HEK293 (cell line): ENCODE measurements at regions not wholly inside any gene's neighbourhood (a gene's known extent, or its start where the extent isn't known, plus 50 kb on each side); places are given as distances from the start of the nearest gene placed in this dataset.

Experiments
- CTCF ChIA-PET: fragments of 350-600 bp; formaldehyde crosslinking; extraction: SDS; loops from one replicate; lab custom pipeline; 2021; ENCODE audit warnings: antibody characterized with exemption; lab: Yijun Ruan, JAX
- POLR2A ChIA-PET: fragments of 300-600 bp; formaldehyde crosslinking; extraction: SDS; loops from one replicate; lab custom pipeline; 2020; ENCODE audit warnings: antibody characterized with exemption, inconsistent platforms; lab: Yijun Ruan, JAX
- H3K27ac ChIP-seq: fragments of 200-500 bp; sonication (Bioruptor generic); 2 replicates; pipeline ENCODE4 v1.5.1; 2014; ENCODE audit warnings: low read depth, low read length, control low read depth, inconsistent platforms; ENCODE audit errors: extremely low read depth
- H3K36me3 ChIP-seq, 2 experiments: fragments of 200-500 bp in 1 of 2; sonication (Bioruptor generic) in 1 of 2; 1 replicate in 1 of 2; 2 replicates in 1 of 2; pipeline ENCODE4 v1.5.1; 2014 to 2017; ENCODE audit warnings: inconsistent platforms in 2 of 2, low read length in 2 of 2; ENCODE audit not compliant: control insufficient read depth in 2 of 2, insufficient read depth in 1 of 2
- H3K4me1 ChIP-seq: fragments of 200-500 bp; sonication (Bioruptor generic); 2 replicates; pipeline ENCODE4 v1.5.1; 2014; ENCODE audit warnings: mild to moderate bottlenecking, low read length, inconsistent platforms; ENCODE audit not compliant: control insufficient read depth, insufficient read depth
- H3K4me3 ChIP-seq: 2 replicates; pipeline ENCODE4 v1.5.1; 2011; ENCODE audit warnings: low read depth, mild to moderate bottlenecking, control low read depth, low read length, moderate library complexity
- H3K9me3 ChIP-seq: fragments of 200-500 bp; sonication (Bioruptor generic); 2 replicates; pipeline ENCODE4 v1.5.1; 2014; ENCODE audit warnings: low read depth, low read length, inconsistent platforms; ENCODE audit not compliant: control insufficient read depth, insufficient read depth
- BCL11A ChIP-seq: fragments of 450-650 bp; formaldehyde crosslinking; IDR thresholded peaks from 2 replicates; pipeline ENCODE4 v1.5.1; 2016; ENCODE audit warnings: low read depth, missing biosample characterization, missing genetic modification characterization
- BCL11B ChIP-seq: fragments of 450-650 bp; formaldehyde crosslinking; IDR thresholded peaks from 2 replicates; pipeline ENCODE4 v1.5.1; 2016; ENCODE audit warnings: low read depth, missing biosample characterization, missing genetic modification characterization
- FEZF1 ChIP-seq: fragments of 450-650 bp; formaldehyde crosslinking; IDR thresholded peaks from 2 replicates; pipeline ENCODE4 v1.5.1; 2016; ENCODE audit warnings: missing biosample characterization, missing genetic modification characterization
- GLI2 ChIP-seq: fragments of 450-650 bp; formaldehyde crosslinking; IDR thresholded peaks from 2 replicates; pipeline ENCODE4; 2017; ENCODE audit warnings: missing biosample characterization, missing genetic modification characterization, low read depth, borderline replicate concordance
- KLF1 ChIP-seq: fragments of 450-650 bp; formaldehyde crosslinking; IDR thresholded peaks from 2 replicates; pipeline ENCODE4 v1.5.1; 2016; ENCODE audit warnings: missing biosample characterization, missing genetic modification characterization
- SP3 ChIP-seq: fragments of 450-650 bp; formaldehyde crosslinking; IDR thresholded peaks from 2 replicates; pipeline ENCODE4 v1.5.1; 2016; ENCODE audit warnings: missing biosample characterization, missing genetic modification characterization
- WT1 ChIP-seq: fragments of 450-650 bp; formaldehyde crosslinking; IDR thresholded peaks from 2 replicates; pipeline ENCODE4 v1.5.1; 2016; ENCODE audit warnings: missing biosample characterization, missing genetic modification characterization
- ZBTB1 ChIP-seq: fragments of 450-650 bp; formaldehyde crosslinking; IDR thresholded peaks from 2 replicates; pipeline ENCODE4 v1.5.1; 2016; ENCODE audit warnings: missing biosample characterization, missing genetic modification characterization
- ZBTB17 ChIP-seq: fragments of 450-650 bp; formaldehyde crosslinking; IDR thresholded peaks from 2 replicates; pipeline ENCODE4 v1.5.1; 2016; ENCODE audit warnings: missing biosample characterization, missing genetic modification characterization
- ZBTB20 ChIP-seq: fragments of 450-650 bp; formaldehyde crosslinking; IDR thresholded peaks from 2 replicates; pipeline ENCODE4 v1.5.1; 2016; ENCODE audit warnings: missing biosample characterization, missing genetic modification characterization
- ZBTB48 ChIP-seq: fragments of 450-650 bp; formaldehyde crosslinking; IDR thresholded peaks from 2 replicates; pipeline ENCODE4 v1.5.1; 2016; ENCODE audit warnings: missing biosample characterization, missing genetic modification characterization
- ZFP37 ChIP-seq: fragments of 450-650 bp; formaldehyde crosslinking; IDR thresholded peaks from 2 replicates; pipeline ENCODE4 v1.5.1; 2016; ENCODE audit warnings: missing biosample characterization, missing genetic modification characterization
- ZNF157 ChIP-seq: fragments of 450-650 bp; formaldehyde crosslinking; IDR thresholded peaks from 2 replicates; pipeline ENCODE4 v1.5.1; 2016; ENCODE audit warnings: missing biosample characterization, missing genetic modification characterization
- ZNF214 ChIP-seq: fragments of 450-650 bp; formaldehyde crosslinking; IDR thresholded peaks from 2 replicates; pipeline ENCODE4 v1.5.1; 2017; ENCODE audit warnings: missing biosample characterization, mild to moderate bottlenecking, missing genetic modification characterization, borderline replicate concordance
- ZNF248 ChIP-seq: fragments of 450-650 bp; formaldehyde crosslinking; IDR thresholded peaks from 2 replicates; pipeline ENCODE4 v1.5.1; 2017; ENCODE audit warnings: missing biosample characterization, missing genetic modification characterization
- ZNF350 ChIP-seq: fragments of 450-650 bp; formaldehyde crosslinking; IDR thresholded peaks from 2 replicates; pipeline ENCODE4 v1.5.0; 2017; ENCODE audit warnings: missing biosample characterization, mild to moderate bottlenecking, missing genetic modification characterization
- ZNF391 ChIP-seq: fragments of 450-650 bp; formaldehyde crosslinking; IDR thresholded peaks from 2 replicates; pipeline ENCODE4 v1.5.1; 2016; ENCODE audit warnings: low read depth, missing biosample characterization, missing genetic modification characterization, borderline replicate concordance
- ZNF585B ChIP-seq: fragments of 450-650 bp; formaldehyde crosslinking; IDR thresholded peaks from 2 replicates; pipeline ENCODE4 v1.5.1; 2016; ENCODE audit warnings: missing biosample characterization, missing genetic modification characterization
- ZNF621 ChIP-seq: fragments of 450-650 bp; formaldehyde crosslinking; IDR thresholded peaks from 2 replicates; pipeline ENCODE4 v1.5.1; 2017; ENCODE audit warnings: missing biosample characterization, missing genetic modification characterization
- ZNF623 ChIP-seq: fragments of 450-650 bp; formaldehyde crosslinking; IDR thresholded peaks from 2 replicates; pipeline ENCODE4 v1.5.1; 2016; ENCODE audit warnings: missing biosample characterization, missing genetic modification characterization
- ZNF626 ChIP-seq: fragments of 450-650 bp; sonication (Bioruptor Pico); formaldehyde crosslinking; IDR thresholded peaks from 2 replicates; pipeline ENCODE4 v1.5.1; 2018; ENCODE audit warnings: missing biosample characterization, missing genetic modification characterization, inconsistent platforms
- ZNF654 ChIP-seq: fragments of 450-650 bp; formaldehyde crosslinking; IDR thresholded peaks from 2 replicates; pipeline ENCODE4 v1.5.1; 2016; ENCODE audit warnings: low read depth, missing biosample characterization, missing genetic modification characterization
- ZNF658 ChIP-seq: fragments of 450-650 bp; formaldehyde crosslinking; IDR thresholded peaks from 2 replicates; pipeline ENCODE4; 2016; ENCODE audit warnings: missing biosample characterization, missing genetic modification characterization
- ZNF776 ChIP-seq: fragments of 450-650 bp; formaldehyde crosslinking; IDR thresholded peaks from 2 replicates; pipeline ENCODE4 v1.5.0; 2017; ENCODE audit warnings: missing biosample characterization, missing genetic modification characterization, borderline replicate concordance
- TF ChIP-seq, protein P1 (sequence below): fragments of 450-650 bp; formaldehyde crosslinking; conservative IDR thresholded peaks from 2 replicates; pipeline ENCODE4 v1.5.1; 2016; ENCODE audit warnings: low read depth, missing biosample characterization, missing genetic modification characterization
- TF ChIP-seq, protein P2 (sequence below): fragments of 450-650 bp; formaldehyde crosslinking; IDR thresholded peaks from 2 replicates; pipeline ENCODE4 v1.5.1; 2017; ENCODE audit warnings: missing biosample characterization, missing genetic modification characterization
- TF ChIP-seq, protein P3 (sequence below): fragments of 450-650 bp; formaldehyde crosslinking; IDR thresholded peaks from 2 replicates; pipeline ENCODE4 v1.5.1; 2016; ENCODE audit warnings: missing biosample characterization, missing genetic modification characterization, low read depth
- TF ChIP-seq, protein P4 (sequence below): fragments of 450-650 bp; formaldehyde crosslinking; IDR thresholded peaks from 2 replicates; pipeline ENCODE4 v1.5.1; 2017; ENCODE audit warnings: missing biosample characterization, mild to moderate bottlenecking, missing genetic modification characterization, moderate library complexity

DNA sequence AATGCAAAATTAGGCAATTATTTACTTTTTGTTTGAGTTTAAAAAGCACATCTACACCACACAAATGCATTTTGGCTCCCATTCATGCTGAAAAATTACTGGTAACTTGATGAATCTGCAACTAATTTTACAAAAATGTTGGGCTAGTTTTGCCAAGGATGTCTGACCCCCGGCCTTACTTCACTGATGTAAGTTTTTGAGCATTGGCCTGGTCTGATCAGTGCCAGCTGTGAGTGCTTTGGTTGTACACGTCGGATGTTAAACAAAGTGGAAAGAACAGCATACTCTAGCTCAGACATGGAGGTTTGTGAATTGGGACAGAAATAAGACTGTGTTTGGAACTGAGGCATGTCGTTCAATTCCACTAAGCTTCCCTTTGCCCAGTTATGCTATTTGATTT is 1044.2 kb downstream of the TLE4 start:
- no peaks in the 10 kb centered on the region for H3K36me3 ChIP-seq
- CTCF ChIA-PET = interaction anchor here (0.7 kb wide), 1 partner anchor 532 kb away, joined by 4 read pairs; no protein-coding TSS in a partner anchor
- no peaks in the 10 kb centered on the region for H3K4me1 ChIP-seq
- TF ChIP-seq ZNF621 (no peak), FEZF1 (no peak), ZNF626 (tag by site-specific recombination) (no peak), ZNF776 (no peak), ZNF350 (tag by site-specific recombination) (no peak), ZNF623 (tag by site-specific recombination) (no peak), ZNF157 (tag by site-specific recombination) (no peak), ZNF658 (tag by site-specific recombination) (no peak), ZNF654 (tag by site-specific recombination) (no peak), ZBTB17 (tag by site-specific recombination) (no peak)
- TF ChIP-seq, protein P1, sequence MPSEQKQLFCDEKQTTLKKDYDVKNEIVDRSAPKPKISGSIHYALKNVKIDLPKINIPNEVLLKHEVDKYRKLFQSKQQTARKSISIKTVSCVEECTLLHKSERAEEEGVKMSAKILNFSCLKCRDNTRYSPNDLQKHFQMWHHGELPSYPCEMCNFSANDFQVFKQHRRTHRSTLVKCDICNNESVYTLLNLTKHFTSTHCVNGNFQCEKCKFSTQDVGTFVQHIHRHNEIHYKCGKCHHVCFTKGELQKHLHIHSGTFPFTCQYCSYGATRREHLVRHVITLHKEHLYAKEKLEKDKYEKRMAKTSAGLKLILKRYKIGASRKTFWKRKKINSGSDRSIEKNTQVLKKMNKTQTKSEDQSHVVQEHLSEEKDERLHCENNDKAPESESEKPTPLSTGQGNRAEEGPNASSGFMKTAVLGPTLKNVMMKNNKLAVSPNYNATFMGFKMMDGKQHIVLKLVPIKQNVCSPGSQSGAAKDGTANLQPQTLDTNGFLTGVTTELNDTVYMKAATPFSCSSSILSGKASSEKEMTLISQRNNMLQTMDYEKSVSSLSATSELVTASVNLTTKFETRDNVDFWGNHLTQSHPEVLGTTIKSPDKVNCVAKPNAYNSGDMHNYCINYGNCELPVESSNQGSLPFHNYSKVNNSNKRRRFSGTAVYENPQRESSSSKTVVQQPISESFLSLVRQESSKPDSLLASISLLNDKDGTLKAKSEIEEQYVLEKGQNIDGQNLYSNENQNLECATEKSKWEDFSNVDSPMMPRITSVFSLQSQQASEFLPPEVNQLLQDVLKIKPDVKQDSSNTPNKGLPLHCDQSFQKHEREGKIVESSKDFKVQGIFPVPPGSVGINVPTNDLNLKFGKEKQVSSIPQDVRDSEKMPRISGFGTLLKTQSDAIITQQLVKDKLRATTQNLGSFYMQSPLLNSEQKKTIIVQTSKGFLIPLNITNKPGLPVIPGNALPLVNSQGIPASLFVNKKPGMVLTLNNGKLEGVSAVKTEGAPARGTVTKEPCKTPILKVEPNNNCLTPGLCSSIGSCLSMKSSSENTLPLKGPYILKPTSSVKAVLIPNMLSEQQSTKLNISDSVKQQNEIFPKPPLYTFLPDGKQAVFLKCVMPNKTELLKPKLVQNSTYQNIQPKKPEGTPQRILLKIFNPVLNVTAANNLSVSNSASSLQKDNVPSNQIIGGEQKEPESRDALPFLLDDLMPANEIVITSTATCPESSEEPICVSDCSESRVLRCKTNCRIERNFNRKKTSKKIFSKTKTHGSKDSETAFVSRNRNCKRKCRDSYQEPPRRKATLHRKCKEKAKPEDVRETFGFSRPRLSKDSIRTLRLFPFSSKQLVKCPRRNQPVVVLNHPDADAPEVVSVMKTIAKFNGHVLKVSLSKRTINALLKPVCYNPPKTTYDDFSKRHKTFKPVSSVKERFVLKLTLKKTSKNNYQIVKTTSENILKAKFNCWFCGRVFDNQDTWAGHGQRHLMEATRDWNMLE (tag by site-specific recombination) = no peak
- no peak overlapping the region for H3K4me3 ChIP-seq
- POLR2A ChIA-PET = no interaction called here
- no peak overlapping the region for H3K27ac ChIP-seq
- no peaks in the 10 kb centered on the region for H3K9me3 ChIP-seq

DNA sequence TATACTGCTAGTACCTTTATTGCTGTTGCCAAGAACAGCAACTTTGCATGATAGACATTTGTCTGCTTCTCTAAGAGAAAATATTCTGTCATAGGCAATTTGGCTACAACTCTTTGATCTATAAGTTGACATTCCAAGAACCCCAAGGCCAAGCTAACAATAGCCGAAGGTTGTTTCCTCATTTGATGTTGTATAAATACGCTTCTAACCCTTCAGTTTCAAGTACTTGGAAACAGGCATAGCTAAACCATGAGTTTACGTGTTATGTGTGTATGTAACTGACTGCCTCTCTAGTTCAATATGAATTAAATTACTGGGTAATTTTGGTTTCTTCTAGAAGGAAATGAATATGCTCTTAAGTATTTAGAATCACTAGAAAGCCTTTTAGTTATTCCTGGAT is 1034.0 kb downstream of the TLE4 start:
- TF ChIP-seq ZNF248 (tag by site-specific recombination) = no peak
- TF ChIP-seq, protein P2, sequence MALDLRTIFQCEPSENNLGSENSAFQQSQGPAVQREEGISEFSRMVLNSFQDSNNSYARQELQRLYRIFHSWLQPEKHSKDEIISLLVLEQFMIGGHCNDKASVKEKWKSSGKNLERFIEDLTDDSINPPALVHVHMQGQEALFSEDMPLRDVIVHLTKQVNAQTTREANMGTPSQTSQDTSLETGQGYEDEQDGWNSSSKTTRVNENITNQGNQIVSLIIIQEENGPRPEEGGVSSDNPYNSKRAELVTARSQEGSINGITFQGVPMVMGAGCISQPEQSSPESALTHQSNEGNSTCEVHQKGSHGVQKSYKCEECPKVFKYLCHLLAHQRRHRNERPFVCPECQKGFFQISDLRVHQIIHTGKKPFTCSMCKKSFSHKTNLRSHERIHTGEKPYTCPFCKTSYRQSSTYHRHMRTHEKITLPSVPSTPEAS (tag by site-specific recombination) = no peak
- TF ChIP-seq KLF1 (tag by site-specific recombination) = no peak
- TF ChIP-seq WT1 (tag by site-specific recombination) = no peak
- TF ChIP-seq ZFP37 (tag by site-specific recombination) = no peak
- TF ChIP-seq SP3 (tag by site-specific recombination) = no peak
- no peak for TF ChIP-seq BCL11B (tag by site-specific recombination)
- no peak for TF ChIP-seq ZNF214
- TF ChIP-seq, protein P3, sequence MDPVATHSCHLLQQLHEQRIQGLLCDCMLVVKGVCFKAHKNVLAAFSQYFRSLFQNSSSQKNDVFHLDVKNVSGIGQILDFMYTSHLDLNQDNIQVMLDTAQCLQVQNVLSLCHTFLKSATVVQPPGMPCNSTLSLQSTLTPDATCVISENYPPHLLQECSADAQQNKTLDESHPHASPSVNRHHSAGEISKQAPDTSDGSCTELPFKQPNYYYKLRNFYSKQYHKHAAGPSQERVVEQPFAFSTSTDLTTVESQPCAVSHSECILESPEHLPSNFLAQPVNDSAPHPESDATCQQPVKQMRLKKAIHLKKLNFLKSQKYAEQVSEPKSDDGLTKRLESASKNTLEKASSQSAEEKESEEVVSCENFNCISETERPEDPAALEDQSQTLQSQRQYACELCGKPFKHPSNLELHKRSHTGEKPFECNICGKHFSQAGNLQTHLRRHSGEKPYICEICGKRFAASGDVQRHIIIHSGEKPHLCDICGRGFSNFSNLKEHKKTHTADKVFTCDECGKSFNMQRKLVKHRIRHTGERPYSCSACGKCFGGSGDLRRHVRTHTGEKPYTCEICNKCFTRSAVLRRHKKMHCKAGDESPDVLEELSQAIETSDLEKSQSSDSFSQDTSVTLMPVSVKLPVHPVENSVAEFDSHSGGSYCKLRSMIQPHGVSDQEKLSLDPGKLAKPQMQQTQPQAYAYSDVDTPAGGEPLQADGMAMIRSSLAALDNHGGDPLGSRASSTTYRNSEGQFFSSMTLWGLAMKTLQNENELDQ (tag by site-specific recombination) = no peak
- TF ChIP-seq GLI2 (tag by site-specific recombination) = no peak
- TF ChIP-seq, protein P4, sequence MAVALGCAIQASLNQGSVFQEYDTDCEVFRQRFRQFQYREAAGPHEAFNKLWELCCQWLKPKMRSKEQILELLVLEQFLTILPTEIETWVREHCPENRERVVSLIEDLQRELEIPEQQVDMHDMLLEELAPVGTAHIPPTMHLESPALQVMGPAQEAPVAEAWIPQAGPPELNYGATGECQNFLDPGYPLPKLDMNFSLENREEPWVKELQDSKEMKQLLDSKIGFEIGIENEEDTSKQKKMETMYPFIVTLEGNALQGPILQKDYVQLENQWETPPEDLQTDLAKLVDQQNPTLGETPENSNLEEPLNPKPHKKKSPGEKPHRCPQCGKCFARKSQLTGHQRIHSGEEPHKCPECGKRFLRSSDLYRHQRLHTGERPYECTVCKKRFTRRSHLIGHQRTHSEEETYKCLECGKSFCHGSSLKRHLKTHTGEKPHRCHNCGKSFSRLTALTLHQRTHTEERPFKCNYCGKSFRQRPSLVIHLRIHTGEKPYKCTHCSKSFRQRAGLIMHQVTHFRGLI (tag by site-specific recombination) = no peak
- no peak for TF ChIP-seq BCL11A (tag by site-specific recombination)
- no peak for TF ChIP-seq ZBTB48
- no peak for TF ChIP-seq ZNF585B (tag by site-specific recombination)
- TF ChIP-seq ZBTB20 (tag by site-specific recombination) = no peak
- TF ChIP-seq ZBTB1 (tag by site-specific recombination) = no peak
- TF ChIP-seq ZNF391 (tag by site-specific recombination) = no peak
- Histone ChIP-seq H3K9me3 (no peaks in the 10 kb centered on the region), H3K36me3 (no peaks in the 10 kb centered on the region), H3K4me3 (no peak overlapping the region), H3K27ac (no peak overlapping the region), H3K4me1 (no peaks in the 10 kb centered on the region)
- CTCF ChIA-PET = interaction anchor here (1.1 kb wide), 1 partner anchor 100 kb away, joined by 3 read pairs; no protein-coding TSS in a partner anchor
- POLR2A ChIA-PET = no interaction called here
